ENCODE measurements at regions not wholly inside any gene's neighbourhood (a gene's known extent, or its start where the extent isn't known, plus 50 kb on each side); places are given as distances from the start of the nearest gene placed in this dataset.
"Not testable (repeated sequence)": the region's sequence is repeated elsewhere in the genome, so short reads cannot be mapped to it uniquely, and the experiment has no call there.

GRCh38 chr14:34063470-34064164, 112.7 kb upstream of the EGLN3 start:
- no peak for DNase-seq (ENCODE audit: low read depth in 2 of 2)

GRCh38 chr14:34063042-34063441, 112.2 kb upstream of the EGLN3 start:
- no peak for DNase-seq (ENCODE audit: low read depth in 2 of 2)

- DNase-seq (ENCODE audit: low read depth in 2 of 2), result no peak
Observed at GRCh38 chr14:34062353-34062973, 111.6 kb upstream of the EGLN3 start.

GRCh38 chr14:34060651-34060999, 109.8 kb upstream of the EGLN3 start:
- no peak for DNase-seq (ENCODE audit: low read depth in 2 of 2)

GRCh38 chr14:34059925-34060650, 109.2 kb upstream of the EGLN3 start:
- peak; percentile 36 to 45 for DNase-seq (ENCODE audit: low read depth in 2 of 2)

- DNase-seq (ENCODE audit: low read depth in 2 of 2), result no peak
Observed at GRCh38 chr14:34059037-34059924, 108.4 kb upstream of the EGLN3 start.

- no peak for DNase-seq (ENCODE audit: low read depth in 2 of 2)
Observed at GRCh38 chr14:34058510-34058909, 107.6 kb upstream of the EGLN3 start.

- no peak for DNase-seq (ENCODE audit: low read depth in 2 of 2)
Observed at GRCh38 chr14:34056046-34056445, 105.2 kb upstream of the EGLN3 start.

GRCh38 chr14:34055157-34055950, 104.5 kb upstream of the EGLN3 start:
- no peak for DNase-seq (ENCODE audit: low read depth in 2 of 2)

- no peak for DNase-seq (ENCODE audit: low read depth in 2 of 2)
Observed at GRCh38 chr14:34053666-34054065, 102.8 kb upstream of the EGLN3 start.

GRCh38 chr14:34052658-34053014, 101.8 kb upstream of the EGLN3 start:
- DNase-seq (ENCODE audit: low read depth in 2 of 2), result no peak

GRCh38 chr14:34051966-34052657, 101.2 kb upstream of the EGLN3 start:
- no peak for DNase-seq (ENCODE audit: low read depth in 2 of 2)

GRCh38 chr14:34050606-34051005, 99.7 kb upstream of the EGLN3 start:
- no peak for DNase-seq (ENCODE audit: low read depth in 2 of 2)

- no peak for DNase-seq (ENCODE audit: low read depth in 2 of 2)
Observed at GRCh38 chr14:34049790-34050189, 98.9 kb upstream of the EGLN3 start.

- not testable (repeated sequence) for DNase-seq (ENCODE audit: low read depth in 2 of 2)
Observed at GRCh38 chr14:34049187-34049586, 98.3 kb upstream of the EGLN3 start.

GRCh38 chr14:34046799-34047520, 96.1 kb upstream of the EGLN3 start:
- DNase-seq (ENCODE audit: low read depth in 2 of 2), result no peak

- no peak for DNase-seq (ENCODE audit: low read depth in 2 of 2)
Observed at GRCh38 chr14:34044666-34045306, 93.9 kb upstream of the EGLN3 start.

- no peak for DNase-seq (ENCODE audit: low read depth in 2 of 2)
Observed at GRCh38 chr14:34044373-34044637, 93.4 kb upstream of the EGLN3 start.

GRCh38 chr14:34043627-34044372, 92.9 kb upstream of the EGLN3 start:
- peak; percentile 73 to 74 for DNase-seq (ENCODE audit: low read depth in 2 of 2)
